ENCODE measurements at regions not wholly inside any gene's neighbourhood (a gene's known extent, or its start where the extent isn't known, plus 50 kb on each side); places are given as distances from the start of the nearest gene placed in this dataset.

DNA sequence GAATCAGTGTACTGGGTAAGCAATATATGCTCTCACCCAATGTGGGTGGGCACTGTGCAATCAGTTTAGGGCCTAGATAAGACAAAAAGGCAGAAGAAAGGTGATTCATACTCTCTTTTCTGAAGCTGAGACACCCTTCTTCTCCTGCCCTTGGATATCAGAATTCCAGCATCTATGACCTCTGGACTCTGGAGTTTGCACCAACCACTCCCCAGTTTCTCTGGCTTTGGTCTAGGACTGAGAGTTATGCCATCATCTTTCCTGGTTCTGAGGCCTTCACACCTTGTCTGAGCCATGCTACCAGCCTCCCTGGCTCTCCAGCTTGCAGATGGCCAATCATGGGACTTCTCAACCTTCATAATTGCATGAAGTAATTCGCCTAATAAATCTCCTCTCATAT is 724.6 kb upstream of the TYRP1 start:
- H3K27me3 ChIP-seq (ENCODE audit: control insufficient read depth, insufficient read depth, low read length): no peaks in the 10 kb centered on the region
- no peak for DNase-seq (ENCODE audit: low read depth, low spot score)
- H3K4me1 ChIP-seq (ENCODE audit: control insufficient read depth, insufficient read depth, low read length): no peaks in the 10 kb centered on the region
- POLR2A ChIA-PET: no interaction called here
- BruUV-seq (replicated peaks): no TSS peak
- TF ChIP-seq, protein P1, sequence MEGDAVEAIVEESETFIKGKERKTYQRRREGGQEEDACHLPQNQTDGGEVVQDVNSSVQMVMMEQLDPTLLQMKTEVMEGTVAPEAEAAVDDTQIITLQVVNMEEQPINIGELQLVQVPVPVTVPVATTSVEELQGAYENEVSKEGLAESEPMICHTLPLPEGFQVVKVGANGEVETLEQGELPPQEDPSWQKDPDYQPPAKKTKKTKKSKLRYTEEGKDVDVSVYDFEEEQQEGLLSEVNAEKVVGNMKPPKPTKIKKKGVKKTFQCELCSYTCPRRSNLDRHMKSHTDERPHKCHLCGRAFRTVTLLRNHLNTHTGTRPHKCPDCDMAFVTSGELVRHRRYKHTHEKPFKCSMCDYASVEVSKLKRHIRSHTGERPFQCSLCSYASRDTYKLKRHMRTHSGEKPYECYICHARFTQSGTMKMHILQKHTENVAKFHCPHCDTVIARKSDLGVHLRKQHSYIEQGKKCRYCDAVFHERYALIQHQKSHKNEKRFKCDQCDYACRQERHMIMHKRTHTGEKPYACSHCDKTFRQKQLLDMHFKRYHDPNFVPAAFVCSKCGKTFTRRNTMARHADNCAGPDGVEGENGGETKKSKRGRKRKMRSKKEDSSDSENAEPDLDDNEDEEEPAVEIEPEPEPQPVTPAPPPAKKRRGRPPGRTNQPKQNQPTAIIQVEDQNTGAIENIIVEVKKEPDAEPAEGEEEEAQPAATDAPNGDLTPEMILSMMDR (IDR thresholded peaks at IDR 0.05): no peak
- TF ChIP-seq TCF7L2 (IDR thresholded peaks at IDR 0.05; ENCODE audit: low read depth, low read length): no peak
- TF ChIP-seq SIN3A (IDR thresholded peaks at IDR 0.05; ENCODE audit: borderline replicate concordance, insufficient read depth, low read depth, low read length): no peak
- TF ChIP-seq POLR2AphosphoS5 (IDR thresholded peaks at IDR 0.05; ENCODE audit: low read depth, low read length): no peak
- TF ChIP-seq, protein P2, sequence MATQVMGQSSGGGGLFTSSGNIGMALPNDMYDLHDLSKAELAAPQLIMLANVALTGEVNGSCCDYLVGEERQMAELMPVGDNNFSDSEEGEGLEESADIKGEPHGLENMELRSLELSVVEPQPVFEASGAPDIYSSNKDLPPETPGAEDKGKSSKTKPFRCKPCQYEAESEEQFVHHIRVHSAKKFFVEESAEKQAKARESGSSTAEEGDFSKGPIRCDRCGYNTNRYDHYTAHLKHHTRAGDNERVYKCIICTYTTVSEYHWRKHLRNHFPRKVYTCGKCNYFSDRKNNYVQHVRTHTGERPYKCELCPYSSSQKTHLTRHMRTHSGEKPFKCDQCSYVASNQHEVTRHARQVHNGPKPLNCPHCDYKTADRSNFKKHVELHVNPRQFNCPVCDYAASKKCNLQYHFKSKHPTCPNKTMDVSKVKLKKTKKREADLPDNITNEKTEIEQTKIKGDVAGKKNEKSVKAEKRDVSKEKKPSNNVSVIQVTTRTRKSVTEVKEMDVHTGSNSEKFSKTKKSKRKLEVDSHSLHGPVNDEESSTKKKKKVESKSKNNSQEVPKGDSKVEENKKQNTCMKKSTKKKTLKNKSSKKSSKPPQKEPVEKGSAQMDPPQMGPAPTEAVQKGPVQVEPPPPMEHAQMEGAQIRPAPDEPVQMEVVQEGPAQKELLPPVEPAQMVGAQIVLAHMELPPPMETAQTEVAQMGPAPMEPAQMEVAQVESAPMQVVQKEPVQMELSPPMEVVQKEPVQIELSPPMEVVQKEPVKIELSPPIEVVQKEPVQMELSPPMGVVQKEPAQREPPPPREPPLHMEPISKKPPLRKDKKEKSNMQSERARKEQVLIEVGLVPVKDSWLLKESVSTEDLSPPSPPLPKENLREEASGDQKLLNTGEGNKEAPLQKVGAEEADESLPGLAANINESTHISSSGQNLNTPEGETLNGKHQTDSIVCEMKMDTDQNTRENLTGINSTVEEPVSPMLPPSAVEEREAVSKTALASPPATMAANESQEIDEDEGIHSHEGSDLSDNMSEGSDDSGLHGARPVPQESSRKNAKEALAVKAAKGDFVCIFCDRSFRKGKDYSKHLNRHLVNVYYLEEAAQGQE (IDR thresholded peaks at IDR 0.05; ENCODE audit: insufficient read depth in 1 of 2, low read depth in 2 of 2, low read length in 1 of 2): no peak
- H3K9me3 ChIP-seq (ENCODE audit: control insufficient read depth, insufficient read depth, low read depth, low read length): no peaks in the 10 kb centered on the region
- no peak for ATAC-seq
- intact Hi-C loops (cut with micrococcal nuclease; ENCODE audit: unreplicated experiment): no loop called here
- H3K4me3 ChIP-seq (ENCODE audit: low read depth in 2 of 2, low read length in 2 of 2): no peak overlapping the region
- H3K27ac ChIP-seq (ENCODE audit: low read length): no peak overlapping the region
- CTCF ChIA-PET: no interaction called here
- H3K36me3 ChIP-seq (ENCODE audit: control insufficient read depth, insufficient read depth, low read length): no peaks in the 10 kb centered on the region
- in situ Hi-C loops (cut with HindIII; ENCODE audit: low pct_unique_long_range_greater_than_20kb, low sequenced_read_pairs): no loop called here

DNA sequence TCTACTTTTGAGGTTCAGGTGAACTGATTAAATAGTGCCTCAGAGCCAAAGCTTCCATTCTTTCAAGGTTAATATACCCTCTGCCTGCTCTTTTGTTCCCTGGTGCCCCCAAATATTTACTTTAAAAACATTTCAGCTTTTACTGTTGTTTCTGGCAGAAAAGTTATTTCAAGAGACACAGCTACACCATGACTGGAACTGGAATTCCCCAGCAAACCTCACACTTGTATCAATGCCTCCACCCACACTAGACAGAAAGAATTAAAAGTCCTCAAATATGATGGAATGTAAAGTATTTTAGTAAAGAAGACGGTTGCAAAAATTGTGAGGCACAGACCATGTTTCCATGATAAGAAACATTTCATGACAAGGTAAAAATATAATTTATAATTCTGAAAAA is 720.2 kb upstream of the TYRP1 start:
- intact Hi-C loops (cut with micrococcal nuclease; ENCODE audit: unreplicated experiment) (no loop called here), in situ Hi-C loops (cut with HindIII; ENCODE audit: low pct_unique_long_range_greater_than_20kb, low sequenced_read_pairs) (no loop called here)
- ATAC-seq (no peak), DNase-seq (ENCODE audit: low read depth, low spot score) (no peak)
- Histone ChIP-seq H3K27me3 (ENCODE audit: control insufficient read depth, insufficient read depth, low read length) (no peaks in the 10 kb centered on the region), H3K36me3 (ENCODE audit: control insufficient read depth, insufficient read depth, low read length) (no peaks in the 10 kb centered on the region), H3K9me3 (ENCODE audit: control insufficient read depth, insufficient read depth, low read depth, low read length) (no peaks in the 10 kb centered on the region), H3K4me1 (ENCODE audit: control insufficient read depth, insufficient read depth, low read length) (no peaks in the 10 kb centered on the region), H3K4me3 (ENCODE audit: low read depth in 2 of 2, low read length in 2 of 2) (no peak overlapping the region), H3K27ac (ENCODE audit: low read length) (no peak overlapping the region)
- no TSS peak for BruUV-seq (replicated peaks)
- TF ChIP-seq, protein P2 (IDR thresholded peaks at IDR 0.05; ENCODE audit: insufficient read depth in 1 of 2, low read depth in 2 of 2, low read length in 1 of 2): no peak
- TF ChIP-seq SIN3A (IDR thresholded peaks at IDR 0.05; ENCODE audit: borderline replicate concordance, insufficient read depth, low read depth, low read length): no peak
- TF ChIP-seq TCF7L2 (IDR thresholded peaks at IDR 0.05; ENCODE audit: low read depth, low read length): no peak
- TF ChIP-seq, protein P1 (IDR thresholded peaks at IDR 0.05): no peak
- no peak for TF ChIP-seq POLR2AphosphoS5 (IDR thresholded peaks at IDR 0.05; ENCODE audit: low read depth, low read length)
- POLR2A ChIA-PET: no interaction called here
- CTCF ChIA-PET: no interaction called here

Data from Panc1 (cell line).